ENCODE measurements at regions not wholly inside any gene's neighbourhood (a gene's known extent, or its start where the extent isn't known, plus 50 kb on each side); places are given as distances from the start of the nearest gene placed in this dataset.

- TF ChIP-seq CTCF (IDR thresholded peaks at IDR 0.05; ENCODE audit: insufficient read depth, low read length, poor library complexity, severe bottlenecking), result no peak
- no peak for TF ChIP-seq EZH2phosphoT487 (conservative IDR thresholded peaks at IDR 0.05; ENCODE audit: low read length)
- H3K36me3 ChIP-seq (ENCODE audit: low read length), result no peaks in the 10 kb centered on the region
- no peak overlapping the region for H3K4me2 ChIP-seq (ENCODE audit: low read depth, low read length, poor library complexity, severe bottlenecking)
- no peak overlapping the region for H3K9ac ChIP-seq (ENCODE audit: low read length)
- no peaks in the 10 kb centered on the region for H3K79me2 ChIP-seq (ENCODE audit: insufficient read depth, low read length)
- H3K9me3 ChIP-seq (ENCODE audit: insufficient read depth, low read length), result no peaks in the 10 kb centered on the region; the same call in 1 of the 2 replicates
- H3K27ac ChIP-seq (ENCODE audit: low read depth, low read length), result no peak overlapping the region
- no peak overlapping the region for H2AFZ ChIP-seq (ENCODE audit: low read depth, low read length, severe bottlenecking)
- no peaks in the 10 kb centered on the region for H4K20me1 ChIP-seq (ENCODE audit: low read depth, low read length)
- H3F3A ChIP-seq (ENCODE audit: insufficient read depth), result no peaks in the 10 kb centered on the region
- H3K9me2 ChIP-seq (replicated peaks; ENCODE audit: insufficient read depth, low read length), result no peaks in the 10 kb centered on the region
- H3K4me3 ChIP-seq (ENCODE audit: insufficient read depth, low read length, poor library complexity, severe bottlenecking), result no peak overlapping the region
- H3K27me3 ChIP-seq (ENCODE audit: low read length), result no peaks in the 10 kb centered on the region
Observed at GRCh38 chr12:89909753-89910152, 201.1 kb upstream of the ATP2B1 start.

- no peaks in the 10 kb centered on the region for H3K36me3 ChIP-seq (ENCODE audit: low read length)
- H3K9ac ChIP-seq (ENCODE audit: low read length), result no peak overlapping the region
- H3F3A ChIP-seq (ENCODE audit: insufficient read depth), result no peaks in the 10 kb centered on the region
- H3K4me3 ChIP-seq (ENCODE audit: insufficient read depth, low read length, poor library complexity, severe bottlenecking), result no peak overlapping the region
- H3K9me3 ChIP-seq (ENCODE audit: insufficient read depth, low read length), result no peaks in the 10 kb centered on the region; the same call in 1 of the 2 replicates
- H3K9me2 ChIP-seq (replicated peaks; ENCODE audit: insufficient read depth, low read length), result no peaks in the 10 kb centered on the region
- no peak overlapping the region for H3K27ac ChIP-seq (ENCODE audit: low read depth, low read length)
- H2AFZ ChIP-seq (ENCODE audit: low read depth, low read length, severe bottlenecking), result no peak overlapping the region
- H3K79me2 ChIP-seq (ENCODE audit: insufficient read depth, low read length), result no peaks in the 10 kb centered on the region
- H3K27me3 ChIP-seq (ENCODE audit: low read length), result no peaks in the 10 kb centered on the region
- no peak overlapping the region for H3K4me2 ChIP-seq (ENCODE audit: low read depth, low read length, poor library complexity, severe bottlenecking)
- TF ChIP-seq CTCF (IDR thresholded peaks at IDR 0.05; ENCODE audit: insufficient read depth, low read length, poor library complexity, severe bottlenecking) (no peak), EZH2phosphoT487 (conservative IDR thresholded peaks at IDR 0.05; ENCODE audit: low read length) (no peak)
- no peaks in the 10 kb centered on the region for H4K20me1 ChIP-seq (ENCODE audit: low read depth, low read length)
Observed at GRCh38 chr12:89907659-89908058, 199.0 kb upstream of the ATP2B1 start.

- no peaks in the 10 kb centered on the region for H3K79me2 ChIP-seq (ENCODE audit: insufficient read depth, low read length)
- no peaks in the 10 kb centered on the region for H4K20me1 ChIP-seq (ENCODE audit: low read depth, low read length)
- H3K27me3 ChIP-seq (ENCODE audit: low read length), result no peaks in the 10 kb centered on the region
- no peaks in the 10 kb centered on the region for H3K9me3 ChIP-seq (ENCODE audit: insufficient read depth, low read length)
- H3K9me2 ChIP-seq (replicated peaks; ENCODE audit: insufficient read depth, low read length), result no peaks in the 10 kb centered on the region
- no peak overlapping the region for H2AFZ ChIP-seq (ENCODE audit: low read depth, low read length, severe bottlenecking)
- no peak overlapping the region for H3K4me2 ChIP-seq (ENCODE audit: low read depth, low read length, poor library complexity, severe bottlenecking)
- H3K4me3 ChIP-seq (ENCODE audit: insufficient read depth, low read length, poor library complexity, severe bottlenecking), result no peak overlapping the region
- H3F3A ChIP-seq (ENCODE audit: insufficient read depth), result no peaks in the 10 kb centered on the region
- no peak overlapping the region for H3K27ac ChIP-seq (ENCODE audit: low read depth, low read length)
- no peak for TF ChIP-seq EZH2phosphoT487 (conservative IDR thresholded peaks at IDR 0.05; ENCODE audit: low read length)
- no peak for TF ChIP-seq CTCF (IDR thresholded peaks at IDR 0.05; ENCODE audit: insufficient read depth, low read length, poor library complexity, severe bottlenecking)
- H3K36me3 ChIP-seq (ENCODE audit: low read length), result no peaks in the 10 kb centered on the region
- H3K9ac ChIP-seq (ENCODE audit: low read length), result no peak overlapping the region
Observed at GRCh38 chr12:89906824-89907223, 198.2 kb upstream of the ATP2B1 start.
